Activated CD4-positive, alpha-beta T cell treated with anti-CD3 and anti-CD28 coated beads for 48 hours (primary cell): ENCODE measurements at regions not wholly inside any gene's neighbourhood (a gene's known extent, or its start where the extent isn't known, plus 50 kb on each side); places are given as distances from the start of the nearest gene placed in this dataset.

Experiments used
- DNase-seq: peaks from one replicate; pipeline ENCODE4 v3.0.0-alpha.2; 2020

DNA sequence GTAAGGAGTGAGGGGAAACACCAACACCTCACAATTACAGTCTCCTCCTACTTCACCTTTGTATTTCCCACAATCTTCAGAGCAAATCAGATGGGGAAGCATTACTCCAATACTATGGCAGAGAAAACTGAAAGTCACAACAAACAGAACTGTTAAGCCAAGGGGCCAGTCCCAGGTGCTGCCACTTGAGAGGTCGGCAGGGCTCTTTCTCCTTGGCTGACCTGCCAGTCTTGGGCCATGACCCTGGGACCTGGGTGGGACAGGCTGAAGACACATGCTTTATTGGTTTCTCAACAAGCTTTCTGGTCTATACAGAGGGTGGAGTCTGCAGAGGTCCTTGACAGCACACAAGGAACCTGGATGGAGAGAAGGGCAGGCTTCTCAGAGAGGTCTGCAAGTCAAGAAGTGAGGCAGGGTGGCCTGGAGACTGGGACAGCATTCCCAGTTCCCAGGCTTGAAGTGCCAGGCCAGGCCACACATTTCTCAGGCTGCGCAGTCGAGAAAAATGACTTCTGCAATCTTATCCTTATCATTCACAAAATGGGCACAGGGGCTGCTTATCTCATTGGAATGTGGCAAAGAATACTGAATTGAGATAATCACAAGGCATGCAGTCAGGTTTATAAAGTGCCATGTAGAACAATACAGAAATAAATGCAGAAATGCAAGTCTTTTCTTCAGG lies 301.0 kb downstream of the CXCL12 start:
- DNase-seq, result no peak

DNA sequence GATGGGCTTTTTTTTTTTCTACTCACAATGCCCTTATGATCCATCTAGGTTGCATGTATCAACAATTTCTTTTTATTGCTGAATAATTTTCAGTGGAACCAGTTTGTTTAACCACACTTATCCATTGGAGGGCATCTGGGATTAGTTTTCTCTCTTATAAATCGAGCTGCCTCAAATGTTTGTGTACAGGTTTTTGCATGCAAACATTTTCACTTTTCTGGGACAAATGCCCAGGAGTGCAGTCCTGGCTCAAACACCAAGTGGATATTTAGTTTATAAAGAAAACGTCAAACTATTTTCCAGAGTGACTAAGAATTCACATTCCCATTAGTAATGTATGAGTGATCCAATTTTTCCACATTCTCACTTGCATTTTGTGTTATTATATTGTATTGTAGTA lies 313.4 kb downstream of the CXCL12 start:
- no peak for DNase-seq

DNA sequence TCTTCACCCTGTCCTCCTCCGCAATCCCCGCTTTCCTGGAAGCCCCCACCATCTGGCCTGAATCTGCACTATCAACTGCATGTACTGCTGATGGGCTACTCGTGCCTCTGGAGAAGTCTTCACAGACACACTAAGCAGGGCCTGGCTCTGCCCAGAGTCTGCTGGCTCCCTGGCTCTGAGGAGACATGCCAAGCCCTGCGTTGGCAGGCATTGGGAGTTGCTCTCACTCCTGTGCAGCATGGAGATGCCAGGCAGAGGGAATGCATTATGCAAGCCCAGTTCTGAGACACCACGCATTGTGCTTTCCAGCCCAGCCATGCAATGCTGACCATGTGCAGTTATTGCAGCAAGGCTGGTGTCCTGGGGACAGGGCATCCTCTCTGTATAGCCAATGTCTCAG lies 314.6 kb downstream of the CXCL12 start:
- DNase-seq, result no peak

DNA sequence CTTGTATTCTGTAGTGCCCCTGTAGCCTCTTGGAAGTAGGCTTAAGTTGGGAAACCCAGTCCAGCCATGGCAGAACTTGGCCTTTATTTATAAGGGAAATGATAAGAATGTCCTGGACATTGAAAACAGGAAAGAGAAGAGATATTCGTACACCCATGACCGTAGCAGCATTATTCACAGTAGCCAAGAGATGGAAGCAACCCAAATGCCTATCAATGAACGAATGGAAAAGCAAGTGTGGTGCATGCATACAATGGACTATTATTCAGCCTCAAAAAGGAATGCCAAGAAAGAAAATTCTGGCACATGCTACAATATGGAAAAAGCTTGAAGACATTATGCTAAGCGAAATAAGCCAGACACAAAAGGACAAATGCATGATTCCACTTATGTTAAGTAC lies 315.3 kb downstream of the CXCL12 start:
- DNase-seq, result no peak

DNA sequence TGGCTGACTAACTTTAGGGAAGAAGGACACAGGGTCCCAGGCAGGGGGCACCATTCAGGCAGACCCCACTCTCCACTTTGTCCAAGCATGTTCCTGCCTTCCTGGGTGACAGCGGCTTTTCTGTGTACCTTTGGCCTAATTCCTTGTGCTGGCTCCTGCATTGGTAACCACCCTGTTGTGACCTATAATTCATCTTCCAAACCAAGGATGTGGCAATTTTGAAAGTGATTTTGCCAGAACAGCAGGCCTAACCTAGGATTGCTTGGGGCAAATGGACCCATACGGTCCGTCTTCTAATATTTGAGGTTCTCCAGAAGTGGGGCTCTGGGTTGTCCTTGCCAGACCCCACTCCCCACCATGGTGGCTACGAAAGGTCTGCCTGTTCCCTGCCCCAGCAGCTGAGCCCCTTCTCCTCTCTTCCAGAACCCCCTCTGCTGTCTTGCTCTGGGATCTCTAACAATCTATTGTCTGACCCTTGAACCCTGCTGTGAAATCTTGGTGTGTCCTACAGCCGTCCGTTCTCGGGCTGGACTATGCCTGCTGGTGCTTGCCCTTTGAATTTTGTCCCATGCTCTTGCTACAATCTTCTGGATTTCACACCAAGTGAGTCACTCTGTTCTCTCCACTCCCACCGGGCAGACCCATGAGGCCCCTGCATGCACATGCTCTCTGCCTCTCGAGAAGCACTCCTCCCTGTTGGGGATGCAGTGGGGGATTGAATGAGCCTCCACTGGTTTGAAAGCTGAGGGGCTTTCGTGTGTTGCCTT lies 316.0 kb downstream of the CXCL12 start:
- DNase-seq, result no peak

DNA sequence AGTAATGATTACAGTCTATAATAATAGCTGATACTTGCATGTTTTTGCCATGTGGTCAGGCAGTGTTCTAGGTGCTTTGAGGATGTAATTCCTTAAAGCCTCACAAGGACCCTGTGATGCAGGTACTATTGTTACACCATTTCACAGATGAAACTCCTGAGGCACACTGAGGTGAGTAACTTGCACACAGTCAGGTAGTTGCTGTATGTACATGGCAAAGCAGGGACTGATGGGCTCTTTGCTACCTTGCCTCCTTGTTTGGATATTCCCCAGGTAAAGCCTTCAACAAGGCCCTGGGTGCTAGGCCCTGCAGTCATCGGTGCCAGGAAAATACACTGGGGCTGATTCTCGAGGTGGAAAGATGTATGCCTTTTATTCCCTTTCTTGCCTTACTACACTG lies 317.5 kb downstream of the CXCL12 start:
- no peak for DNase-seq

DNA sequence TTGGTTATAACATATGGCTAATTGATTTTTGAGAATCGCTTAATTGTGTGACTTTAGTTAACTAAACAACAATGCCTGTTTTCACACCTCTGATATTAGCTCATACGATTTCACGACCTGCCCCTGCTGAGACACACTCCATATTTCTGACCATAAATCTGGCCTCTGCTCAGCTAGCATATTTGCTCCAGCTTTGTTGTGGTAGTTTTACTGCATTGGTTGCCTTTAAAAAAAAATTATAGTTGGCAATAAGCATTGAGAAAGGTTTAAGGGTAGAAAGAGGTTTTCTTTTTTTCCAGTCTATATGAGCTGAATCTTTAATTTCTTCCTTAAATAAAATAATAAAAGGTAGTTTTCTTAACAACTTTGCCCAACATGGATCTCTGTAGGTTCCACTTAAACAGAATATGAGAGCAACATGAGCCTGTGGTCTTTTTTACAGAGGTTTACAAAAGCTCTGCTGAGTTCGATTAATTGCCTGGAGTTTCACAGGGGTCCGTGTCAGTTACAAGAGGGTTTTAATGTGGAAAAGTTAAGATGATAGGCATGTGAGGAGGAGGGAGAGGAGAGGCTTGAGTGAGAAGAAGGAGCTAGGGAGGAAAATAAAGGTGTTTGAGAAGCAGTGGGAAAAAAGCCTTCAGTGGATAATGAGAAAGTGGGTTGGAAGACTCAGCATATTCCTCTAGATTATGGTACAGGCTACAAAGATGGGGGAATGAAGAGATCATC lies 318.2 kb downstream of the CXCL12 start:
- DNase-seq, result no peak

DNA sequence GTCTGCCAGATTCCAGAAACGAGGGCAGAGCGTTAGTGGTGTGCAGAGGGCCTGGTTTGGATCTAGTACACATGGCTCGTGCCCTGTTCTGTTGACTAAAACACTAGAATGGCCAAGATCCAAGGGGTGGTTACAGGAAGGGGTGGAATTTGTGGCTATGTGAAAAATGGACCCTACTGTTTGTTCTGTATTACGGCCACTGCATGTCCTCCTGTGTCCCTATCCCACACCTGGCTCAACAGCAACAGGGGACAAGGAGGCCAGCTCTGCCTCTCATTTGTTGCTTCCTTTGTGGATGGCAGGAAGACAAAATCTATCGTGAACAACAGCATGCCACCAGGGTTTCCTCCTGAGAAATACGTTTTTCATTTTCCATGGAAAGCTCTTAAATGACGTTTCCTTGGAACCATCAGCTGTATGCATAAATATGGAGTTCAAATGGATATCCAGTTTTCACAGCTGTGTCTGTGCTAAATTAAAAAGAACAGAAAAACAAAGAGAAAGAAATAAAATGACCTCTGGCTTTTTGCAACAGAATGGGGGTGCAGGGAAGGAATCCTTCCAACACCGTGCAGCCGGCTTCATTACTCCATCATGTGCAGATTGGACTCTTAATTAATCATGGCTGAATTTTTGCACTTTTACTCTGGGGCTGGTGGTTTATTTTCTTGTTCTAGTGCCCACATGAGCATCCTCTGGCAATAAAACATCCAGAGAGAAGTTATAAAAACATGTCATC lies 318.9 kb downstream of the CXCL12 start:
- no peak for DNase-seq

DNA sequence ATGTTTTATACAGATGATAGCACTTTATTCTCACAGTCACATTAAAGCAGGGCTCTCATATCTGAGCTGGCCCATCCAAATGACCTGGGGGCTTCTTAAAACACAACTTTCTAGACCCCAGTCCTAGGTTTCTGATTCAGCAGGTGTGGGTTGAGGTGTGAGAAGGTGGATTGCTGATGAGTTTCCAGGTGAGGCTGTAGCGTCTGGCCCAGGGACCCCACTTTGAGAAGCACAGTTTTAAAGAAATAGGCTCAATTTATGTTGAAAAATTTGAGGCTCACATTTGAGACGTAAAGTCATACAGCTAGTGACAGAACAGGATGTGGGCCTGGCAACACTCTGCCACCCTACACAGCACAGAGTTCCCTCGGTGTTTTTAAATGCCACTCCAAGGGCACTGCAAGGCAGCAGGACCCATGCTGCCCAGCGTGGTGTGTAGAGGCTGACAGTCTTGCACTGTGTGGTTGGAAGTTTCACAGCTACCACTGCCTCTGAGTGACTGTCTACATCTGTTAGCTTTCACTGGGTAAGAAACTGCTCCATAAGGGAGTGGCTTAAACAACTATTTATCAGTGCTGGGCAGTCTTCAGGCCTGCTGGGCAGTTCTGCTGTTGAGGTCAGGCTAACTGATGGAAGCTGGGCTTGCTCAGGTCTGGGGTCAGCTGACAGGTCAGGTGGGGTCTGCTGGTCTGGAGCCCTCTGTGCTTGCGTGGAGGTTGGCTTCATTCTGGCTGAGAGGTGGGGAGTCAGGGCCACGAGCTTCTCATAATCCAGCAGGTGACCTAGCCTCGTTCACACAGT lies 319.7 kb downstream of the CXCL12 start:
- no peak for DNase-seq

DNA sequence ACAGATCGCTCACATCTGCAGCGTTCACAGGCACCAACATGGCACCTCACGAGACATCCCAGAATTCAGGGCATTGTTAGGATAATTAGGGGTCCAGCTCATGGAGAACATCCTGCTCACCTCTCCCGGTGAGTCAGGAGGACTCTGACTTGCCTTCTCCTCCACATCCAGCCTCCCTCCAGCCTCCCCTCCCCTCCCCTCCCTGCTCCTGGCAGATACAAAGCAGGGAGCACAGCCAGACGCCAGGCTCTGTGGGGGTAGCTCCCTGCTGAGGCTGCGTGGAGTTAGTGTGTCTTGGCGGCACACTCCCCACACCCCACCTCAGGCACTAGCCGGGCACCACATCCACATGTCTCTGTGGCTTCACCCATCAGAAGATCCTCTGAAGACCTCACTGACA lies 320.6 kb downstream of the CXCL12 start:
- no peak for DNase-seq

DNA sequence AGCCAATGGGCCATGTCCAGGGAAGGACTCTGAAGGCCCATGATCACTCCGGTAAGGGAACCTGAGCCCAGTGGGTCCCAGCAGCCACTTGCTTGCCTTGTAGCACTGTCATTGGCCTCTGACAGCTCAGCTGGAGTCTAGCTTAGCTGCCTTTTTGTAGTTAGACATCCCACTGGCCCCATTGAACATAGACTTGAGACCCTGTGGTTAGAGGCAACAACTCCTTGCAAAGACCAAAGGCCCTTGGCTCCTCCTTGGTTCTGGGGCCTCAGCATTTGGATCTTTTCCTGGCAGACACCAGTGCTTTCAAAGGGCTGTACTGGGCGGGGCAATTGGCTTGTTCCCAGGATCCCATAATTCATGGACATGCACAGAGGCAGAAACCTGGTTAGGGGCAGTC lies 321.2 kb downstream of the CXCL12 start:
- no peak for DNase-seq

DNA sequence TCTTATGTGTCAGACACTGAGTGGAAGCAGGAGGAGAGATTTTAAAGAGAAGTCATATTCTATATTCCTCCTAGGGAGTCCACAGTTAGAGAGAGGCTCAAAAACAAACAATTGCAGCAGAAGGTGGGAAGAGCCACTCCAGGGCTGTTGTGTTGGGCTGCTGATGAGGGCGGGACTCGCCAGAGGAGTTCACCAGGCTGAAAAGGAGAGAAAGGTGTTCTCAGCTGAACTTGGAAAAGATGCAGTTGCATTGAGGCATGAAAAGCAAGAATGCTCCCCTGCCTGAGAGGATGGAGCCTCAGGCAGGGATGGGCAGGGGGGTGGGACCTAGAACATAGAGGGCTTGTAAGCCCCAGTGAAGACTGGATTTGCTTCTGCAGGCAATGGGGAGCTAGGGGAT lies 324.2 kb downstream of the CXCL12 start:
- no peak for DNase-seq

DNA sequence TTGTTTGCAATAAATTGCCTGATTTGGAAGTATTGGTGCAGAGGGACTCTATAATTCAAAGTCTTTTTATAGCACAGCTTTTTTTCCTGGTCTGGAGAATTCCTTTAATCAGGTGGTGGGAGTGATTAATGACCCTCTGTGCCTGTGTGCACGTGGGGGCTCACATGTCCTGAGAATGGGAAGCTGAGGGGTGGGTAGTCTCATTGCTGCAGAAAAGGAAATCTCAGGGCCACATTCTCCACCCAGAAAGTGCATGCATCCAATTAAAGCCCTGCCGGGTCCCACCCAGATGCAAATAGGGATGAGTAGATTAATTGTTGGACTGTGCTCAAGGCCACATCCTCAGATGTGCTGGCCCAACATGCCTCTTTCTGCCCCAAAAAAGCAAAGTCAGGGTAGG lies 324.7 kb downstream of the CXCL12 start:
- no peak for DNase-seq

DNA sequence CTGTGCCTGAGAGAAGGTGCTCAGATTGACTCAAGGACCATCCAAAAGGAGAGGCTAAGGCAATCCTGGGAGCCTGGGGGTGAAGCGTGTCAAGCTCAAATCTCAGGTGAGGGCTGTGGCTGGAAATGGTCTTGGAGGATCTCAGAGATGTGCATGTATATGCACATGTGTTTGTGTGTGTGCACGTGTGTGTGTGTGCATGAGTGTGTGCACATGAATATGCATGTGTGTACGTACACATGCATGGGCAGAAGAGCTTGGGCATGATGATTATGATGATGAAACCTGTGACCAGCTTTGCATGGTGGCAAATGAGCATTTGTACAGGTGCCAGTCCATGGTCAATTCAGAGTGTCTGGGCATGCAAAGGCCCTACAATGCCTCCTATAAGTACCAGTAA lies 326.6 kb downstream of the CXCL12 start:
- no peak for DNase-seq

DNA sequence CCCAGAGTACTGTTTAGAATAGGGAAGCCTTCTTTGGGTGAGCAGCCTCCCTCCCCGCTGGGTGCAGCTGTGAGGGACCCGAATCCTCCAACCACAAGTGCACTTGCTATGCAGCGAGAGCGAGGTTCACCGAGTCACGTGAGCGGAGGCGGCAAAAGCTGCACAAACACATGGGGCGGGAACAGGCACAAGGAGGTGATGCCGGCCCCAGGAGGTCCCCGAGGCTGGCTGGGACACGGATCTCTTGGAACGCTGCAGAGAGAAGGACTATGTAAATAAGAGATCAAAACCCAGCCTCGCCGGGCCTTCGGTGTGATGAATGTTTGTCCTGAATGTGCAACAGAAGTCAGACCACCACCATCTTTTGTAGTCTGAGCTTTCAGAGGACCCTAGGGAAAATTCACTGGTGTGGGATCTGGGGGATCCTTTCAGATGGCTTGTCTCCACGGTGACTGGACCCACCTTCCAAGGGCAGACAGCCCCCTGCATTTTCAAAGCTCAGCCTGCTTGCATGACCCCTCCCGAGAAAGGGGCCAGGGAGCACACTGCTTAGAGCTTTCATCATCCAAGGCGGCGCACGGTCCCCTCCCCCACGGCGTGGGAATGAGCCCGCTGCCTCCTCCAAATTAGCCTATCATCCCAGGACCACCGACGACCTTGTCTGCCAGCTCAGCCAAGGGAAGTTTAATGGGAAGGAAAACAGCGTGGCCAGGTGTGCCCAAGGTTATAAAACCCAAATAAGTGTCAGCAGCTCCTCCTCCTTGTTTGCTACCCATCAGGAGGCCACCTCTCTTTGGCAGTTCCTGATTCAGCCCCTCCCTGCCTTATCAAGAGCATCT lies 327.7 kb downstream of the CXCL12 start:
- no peak for DNase-seq

DNA sequence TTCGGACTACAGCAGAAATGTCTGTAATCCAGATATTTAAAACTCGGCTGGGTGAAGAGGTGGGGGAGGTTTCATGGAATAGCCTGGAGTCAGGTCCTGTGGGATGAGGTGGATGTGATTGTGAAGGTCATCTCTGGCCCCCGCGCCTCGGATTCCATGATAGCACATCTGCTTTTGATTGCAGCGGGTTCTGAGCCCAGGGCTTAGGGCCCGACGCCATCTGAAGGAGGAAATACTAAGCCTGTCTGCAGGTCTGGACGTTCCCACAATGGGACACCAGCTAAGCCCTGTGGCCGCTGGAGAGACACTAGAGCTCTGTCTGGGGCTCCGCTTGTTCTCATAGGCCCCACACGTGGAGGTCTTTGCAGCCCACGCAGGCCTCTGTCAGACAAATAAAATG lies 328.7 kb downstream of the CXCL12 start:
- DNase-seq, result no peak

DNA sequence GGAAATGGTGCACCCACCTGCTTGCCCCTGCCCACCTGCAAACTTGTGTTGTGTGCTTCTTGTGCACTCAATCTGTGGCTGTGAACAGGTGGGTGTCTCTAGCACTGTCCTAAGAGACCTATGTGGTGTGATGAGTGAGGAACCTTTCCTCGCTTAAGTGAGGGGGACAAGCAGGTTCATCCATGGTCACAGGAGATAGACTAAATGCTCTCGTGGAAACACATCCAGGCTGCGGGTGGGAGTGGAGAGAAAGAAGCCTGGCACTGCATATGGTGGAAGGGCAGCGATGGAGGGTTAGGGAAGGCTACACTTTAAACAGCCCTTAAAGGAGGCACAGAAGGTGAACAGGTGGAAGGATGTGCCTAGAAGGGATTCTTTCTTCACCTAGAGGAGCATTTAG lies 330.9 kb downstream of the CXCL12 start:
- no peak for DNase-seq

DNA sequence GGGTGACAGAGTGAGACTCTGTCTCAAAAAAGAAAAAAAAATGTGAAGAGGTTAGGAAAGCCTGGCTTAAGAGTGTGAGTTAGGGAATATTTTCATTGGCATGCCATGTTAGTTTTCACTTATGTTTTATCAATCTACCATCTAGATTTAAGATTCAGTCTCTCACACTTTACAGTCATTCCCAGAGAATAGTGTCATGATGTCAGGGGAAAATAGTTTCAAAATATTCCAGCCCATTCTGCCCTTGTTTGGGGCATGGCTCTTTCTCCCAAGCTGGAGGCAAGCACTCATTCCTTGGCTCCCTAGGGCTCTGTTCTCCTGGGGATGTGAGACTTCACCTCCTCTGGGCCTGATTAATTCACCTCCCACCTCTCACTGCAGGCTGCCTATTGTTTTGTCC lies 331.5 kb downstream of the CXCL12 start:
- no peak for DNase-seq

DNA sequence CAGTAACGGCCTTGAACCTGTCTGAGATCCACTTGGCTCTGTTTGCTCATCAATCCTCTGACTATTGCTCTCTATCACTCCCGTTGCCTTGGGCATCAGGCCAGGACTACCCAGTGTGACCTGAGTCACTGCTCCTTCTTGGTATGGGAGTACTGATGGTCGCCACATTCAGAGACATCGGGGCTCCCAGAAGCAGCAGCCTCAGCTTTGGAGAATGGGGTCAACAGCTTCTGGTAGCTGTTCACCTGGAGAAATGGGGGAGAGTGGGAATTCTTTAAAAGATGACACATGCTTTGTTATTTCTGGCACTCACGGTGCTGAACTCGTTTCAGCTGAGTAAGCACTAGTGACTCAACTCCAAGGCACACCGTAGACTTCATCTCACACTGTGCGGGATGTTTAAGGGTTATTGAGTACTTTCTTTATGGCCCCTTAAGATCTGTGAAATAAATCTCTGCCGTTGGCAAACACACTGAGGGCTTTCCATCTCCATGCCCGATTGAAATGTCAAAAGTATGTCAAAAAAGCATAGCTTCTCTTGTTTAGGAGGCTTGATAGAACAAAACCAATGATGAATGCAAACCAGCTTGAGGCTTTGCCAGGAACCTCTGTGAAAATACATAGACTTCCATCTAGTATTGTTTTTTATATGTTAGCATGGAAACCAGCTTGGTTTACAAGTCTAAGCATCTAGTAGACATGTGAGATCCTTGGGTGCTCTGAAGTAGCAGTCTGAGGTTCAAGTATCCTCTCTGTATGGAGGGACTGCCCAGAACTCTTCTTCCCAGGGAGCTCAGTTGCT lies 333.1 kb downstream of the CXCL12 start:
- no peak for DNase-seq

DNA sequence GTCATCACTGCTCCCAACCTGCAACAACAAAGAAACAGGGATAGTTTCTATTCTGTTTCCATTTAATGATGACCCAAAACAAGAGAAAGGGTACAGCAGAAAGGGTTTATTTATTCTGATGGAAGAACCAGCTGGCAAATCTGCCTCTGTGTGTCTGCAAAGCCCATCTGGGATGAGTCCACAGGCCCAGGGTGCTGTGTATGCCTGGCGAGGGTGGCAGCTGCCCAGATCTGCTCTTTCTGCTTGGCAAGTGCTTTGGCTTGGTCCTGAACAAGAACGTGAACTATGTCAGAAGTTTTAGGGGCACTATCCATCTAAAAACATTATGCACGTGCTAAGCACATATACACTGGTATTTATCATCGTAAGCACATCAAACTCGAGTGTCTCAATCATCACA lies 333.8 kb downstream of the CXCL12 start:
- DNase-seq, result no peak
